IMR-90 (cell line): ENCODE measurements at regions not wholly inside any gene's neighbourhood (a gene's known extent, or its start where the extent isn't known, plus 50 kb on each side); places are given as distances from the start of the nearest gene placed in this dataset.

Experiments used
- MAFK ChIP-seq: IDR thresholded peaks from 2 replicates; pipeline ENCODE4 v1.6.1; 2012; ENCODE audit warnings: low read depth, low read length, improper control_type of control experiment
- MXI1 ChIP-seq: IDR thresholded peaks from 2 replicates; pipeline ENCODE4 v1.6.1; 2012; ENCODE audit warnings: low read depth, mild to moderate bottlenecking, low read length, moderate library complexity, borderline replicate concordance
- POLR2A ChIP-seq: IDR thresholded peaks from 2 replicates; pipeline ENCODE4 v1.6.1; 2012; ENCODE audit warnings: mild to moderate bottlenecking, low read depth, low read length
- TF ChIP-seq, protein P1 (sequence below): conservative IDR thresholded peaks from 2 replicates; pipeline ENCODE4 v1.5.1; 2012; ENCODE audit warnings: mild to moderate bottlenecking, low read depth, low read length, improper control_type of control experiment

DNA sequence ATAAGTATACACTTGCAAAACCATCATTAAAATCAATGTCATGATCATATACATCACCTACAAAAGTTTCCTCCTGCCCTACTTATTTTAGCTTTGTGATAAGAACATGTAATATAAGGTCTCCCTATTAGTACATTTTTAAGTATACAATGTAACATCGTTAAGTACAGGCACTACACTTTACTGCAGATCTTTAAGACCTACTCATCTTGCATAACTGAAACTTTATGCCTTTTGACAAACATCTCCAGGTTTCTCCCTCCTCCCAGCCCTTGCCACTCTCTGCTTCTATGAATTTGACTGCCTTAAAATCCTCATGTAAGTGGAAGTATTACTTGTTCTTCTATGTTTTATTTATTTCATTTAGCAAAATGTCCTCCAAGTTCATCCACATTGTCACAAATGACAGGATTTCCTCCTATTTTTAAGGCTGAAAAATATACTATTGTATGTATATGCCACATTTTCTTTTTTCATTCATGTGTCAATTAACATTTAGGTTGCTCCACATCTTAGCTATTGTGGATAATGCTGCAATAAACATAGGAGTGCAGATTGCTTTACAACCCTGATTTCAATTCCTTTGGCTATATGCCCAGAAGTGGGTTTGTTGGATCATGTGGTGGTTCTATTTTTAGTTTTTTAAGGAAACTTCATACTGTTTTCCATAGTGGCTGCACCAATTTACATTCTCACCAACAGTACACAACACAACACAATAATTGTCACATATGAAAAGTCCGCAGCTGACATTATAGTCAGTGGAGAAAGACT is 471.1 kb upstream of the ANO3 start:
- TF ChIP-seq, protein P1, sequence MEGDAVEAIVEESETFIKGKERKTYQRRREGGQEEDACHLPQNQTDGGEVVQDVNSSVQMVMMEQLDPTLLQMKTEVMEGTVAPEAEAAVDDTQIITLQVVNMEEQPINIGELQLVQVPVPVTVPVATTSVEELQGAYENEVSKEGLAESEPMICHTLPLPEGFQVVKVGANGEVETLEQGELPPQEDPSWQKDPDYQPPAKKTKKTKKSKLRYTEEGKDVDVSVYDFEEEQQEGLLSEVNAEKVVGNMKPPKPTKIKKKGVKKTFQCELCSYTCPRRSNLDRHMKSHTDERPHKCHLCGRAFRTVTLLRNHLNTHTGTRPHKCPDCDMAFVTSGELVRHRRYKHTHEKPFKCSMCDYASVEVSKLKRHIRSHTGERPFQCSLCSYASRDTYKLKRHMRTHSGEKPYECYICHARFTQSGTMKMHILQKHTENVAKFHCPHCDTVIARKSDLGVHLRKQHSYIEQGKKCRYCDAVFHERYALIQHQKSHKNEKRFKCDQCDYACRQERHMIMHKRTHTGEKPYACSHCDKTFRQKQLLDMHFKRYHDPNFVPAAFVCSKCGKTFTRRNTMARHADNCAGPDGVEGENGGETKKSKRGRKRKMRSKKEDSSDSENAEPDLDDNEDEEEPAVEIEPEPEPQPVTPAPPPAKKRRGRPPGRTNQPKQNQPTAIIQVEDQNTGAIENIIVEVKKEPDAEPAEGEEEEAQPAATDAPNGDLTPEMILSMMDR = no peak
- TF ChIP-seq MAFK = no peak
- no peak for TF ChIP-seq POLR2A
- TF ChIP-seq MXI1 = no peak
